HepG2 (cell line): ENCODE measurements at regions not wholly inside any gene's neighbourhood (a gene's known extent, or its start where the extent isn't known, plus 50 kb on each side); places are given as distances from the start of the nearest gene placed in this dataset.

ENCODE experiments used
- ARID5B ChIP-seq: IDR thresholded peaks from 2 replicates; pipeline ENCODE4 v1.4.0; 2020; ENCODE audit warnings: mild to moderate bottlenecking, missing genetic modification reagents
- CBFB ChIP-seq: sonication (generic); formaldehyde crosslinking; IDR thresholded peaks from 2 replicates; pipeline ENCODE4 v1.4.0; 2020; ENCODE audit warnings: missing genetic modification reagents
- DRAP1 ChIP-seq: IDR thresholded peaks from 2 replicates; pipeline ENCODE4 v1.6.1; 2016; ENCODE audit warnings: missing genetic modification reagents, missing compliant biosample characterization
- HIVEP1 ChIP-seq: sonication (generic); formaldehyde crosslinking; IDR thresholded peaks from 2 replicates; pipeline ENCODE4 v1.4.0; 2020; ENCODE audit warnings: mild to moderate bottlenecking, missing genetic modification reagents
- NFKB2 ChIP-seq: sonication (generic); formaldehyde crosslinking; IDR thresholded peaks from 2 replicates; pipeline ENCODE4 v1.4.0; 2020; ENCODE audit warnings: missing genetic modification reagents, borderline replicate concordance
- PAF1 ChIP-seq: IDR thresholded peaks from 2 replicates; pipeline ENCODE4 v1.6.1; 2016; ENCODE audit warnings: missing genetic modification reagents, missing compliant biosample characterization
- PAWR ChIP-seq: sonication (generic); formaldehyde crosslinking; IDR thresholded peaks from 2 replicates; pipeline ENCODE4 v1.4.0; 2020; ENCODE audit warnings: missing genetic modification reagents, mild to moderate bottlenecking, borderline replicate concordance
- PRDM10 ChIP-seq: sonication (generic); formaldehyde crosslinking; IDR thresholded peaks from 2 replicates; pipeline ENCODE4 v1.4.0; 2020; ENCODE audit warnings: low read depth, missing genetic modification reagents
- RXRB ChIP-seq: IDR thresholded peaks from 2 replicates; pipeline ENCODE4 v1.6.1; 2016; ENCODE audit warnings: borderline replicate concordance, missing genetic modification reagents, missing compliant biosample characterization
- SP5 ChIP-seq: IDR thresholded peaks from 2 replicates; pipeline ENCODE4 v1.6.1; 2016; ENCODE audit warnings: low read depth, borderline replicate concordance
- TEAD2 ChIP-seq: sonication (generic); formaldehyde crosslinking; IDR thresholded peaks from 2 replicates; pipeline ENCODE4 v1.9.0; 2021; ENCODE audit warnings: missing genetic modification reagents
- TEAD3 ChIP-seq: optimal IDR thresholded peaks from 2 replicates; pipeline ENCODE3; 2016; ENCODE audit warnings: borderline replicate concordance
- U2AF1 ChIP-seq: fragments of 200-400 bp; formaldehyde crosslinking; optimal IDR thresholded peaks from 2 replicates; pipeline ENCODE3; 2017; ENCODE audit warnings: mild to moderate bottlenecking, low read depth, low read length
- ZC3H4 ChIP-seq: sonication (generic); formaldehyde crosslinking; IDR thresholded peaks from 2 replicates; pipeline ENCODE4 v1.4.0; 2020; ENCODE audit warnings: missing genetic modification reagents, borderline replicate concordance
- ZNF224 ChIP-seq: sonication (generic); formaldehyde crosslinking; IDR thresholded peaks from 2 replicates; pipeline ENCODE4 v1.5.0; 2020; ENCODE audit warnings: mild to moderate bottlenecking, missing genetic modification reagents
- ZNF557 ChIP-seq: sonication (generic); formaldehyde crosslinking; IDR thresholded peaks from 2 replicates; pipeline ENCODE4 v1.4.0; 2020; ENCODE audit warnings: missing genetic modification reagents
- ZNF614 ChIP-seq: IDR thresholded peaks from 2 replicates; pipeline ENCODE4 v1.6.1; 2018; ENCODE audit warnings: missing biosample characterization, missing genetic modification reagents, inconsistent platforms, borderline replicate concordance
- ZNF788 ChIP-seq: sonication (generic); formaldehyde crosslinking; IDR thresholded peaks from 2 replicates; pipeline ENCODE4 v1.5.0; 2020; ENCODE audit warnings: mild to moderate bottlenecking, missing genetic modification reagents, borderline replicate concordance

- TF ChIP-seq PRDM10 (CRISPR knock-in tag) (no peak), TEAD3 (CRISPR knock-in tag) (peak; percentile 36), ZNF557 (no peak), U2AF1 (no peak), ZNF788 (CRISPR knock-in tag) (no peak), TEAD2 (CRISPR knock-in tag) (no peak), NFKB2 (CRISPR knock-in tag) (no peak), SP5 (0 out of 2 replicates have a peak, but pooled peaks have one; percentile 11), CBFB (CRISPR knock-in tag) (0 out of 2 replicates have a peak, but pooled peaks have one; percentile 28), HIVEP1 (CRISPR knock-in tag) (no peak), RXRB (CRISPR knock-in tag) (peak; percentile 91), PAWR (CRISPR knock-in tag) (no peak), ZNF614 (CRISPR knock-in tag) (no peak), DRAP1 (CRISPR knock-in tag) (no peak), ZNF224 (no peak), ZC3H4 (CRISPR knock-in tag) (no peak), PAF1 (no peak), ARID5B (CRISPR knock-in tag) (peak; percentile 87)
These were observed 110.0 kb downstream of the PSAT1 start (continued) for GRCh38 chr9:78406933-78407332.
